HepG2 (cell line): ENCODE measurements at regions not wholly inside any gene's neighbourhood (a gene's known extent, or its start where the extent isn't known, plus 50 kb on each side); places are given as distances from the start of the nearest gene placed in this dataset.

Experiments
- ARID5B ChIP-seq: IDR thresholded peaks from 2 replicates; pipeline ENCODE4 v1.4.0; 2020; ENCODE audit warnings: mild to moderate bottlenecking, missing genetic modification reagents
- ATF3 ChIP-seq: sonication (generic); formaldehyde crosslinking; IDR thresholded peaks from 2 replicates; pipeline ENCODE4 v1.4.0; 2020; ENCODE audit warnings: missing genetic modification reagents
- HINFP ChIP-seq: sonication (generic); formaldehyde crosslinking; IDR thresholded peaks from 2 replicates; pipeline ENCODE4 v1.4.0; 2020; ENCODE audit warnings: low read depth, mild to moderate bottlenecking, missing genetic modification reagents
- IKZF4 ChIP-seq: sonication (generic); formaldehyde crosslinking; IDR thresholded peaks from 2 replicates; pipeline ENCODE4 v1.5.1; 2020; ENCODE audit warnings: borderline replicate concordance, mild to moderate bottlenecking, low read depth, missing genetic modification reagents; ENCODE audit errors: not compliant biosample characterization
- KDM5B ChIP-seq: sonication (generic); formaldehyde crosslinking; IDR thresholded peaks from 2 replicates; pipeline ENCODE4 v1.4.0; 2020; ENCODE audit warnings: missing genetic modification reagents, mild to moderate bottlenecking, borderline replicate concordance
- KLF11 ChIP-seq: IDR thresholded peaks from 2 replicates; pipeline ENCODE4 v1.6.1; 2016; ENCODE audit warnings: missing compliant biosample characterization
- MED1 ChIP-seq: sonication (generic); formaldehyde crosslinking; IDR thresholded peaks from 2 replicates; pipeline ENCODE4 v1.4.0; 2020; ENCODE audit warnings: missing genetic modification reagents
- PHF21A ChIP-seq: sonication (generic); formaldehyde crosslinking; IDR thresholded peaks from 2 replicates; pipeline ENCODE4 v1.5.0; 2020; ENCODE audit warnings: mild to moderate bottlenecking, missing genetic modification reagents
- RARG ChIP-seq: sonication (generic); formaldehyde crosslinking; IDR thresholded peaks from 2 replicates; pipeline ENCODE4 v1.4.0; 2020; ENCODE audit warnings: low read depth, mild to moderate bottlenecking, missing genetic modification reagents
- RFXANK ChIP-seq: IDR thresholded peaks from 2 replicates; pipeline ENCODE4 v1.6.1; 2016
- XRCC5 ChIP-seq: fragments of 200-400 bp; formaldehyde crosslinking; optimal IDR thresholded peaks from 2 replicates; pipeline ENCODE3; 2017; ENCODE audit warnings: mild to moderate bottlenecking, low read length
- ZFX ChIP-seq: sonication (generic); formaldehyde crosslinking; IDR thresholded peaks from 2 replicates; pipeline ENCODE4 v1.4.0; 2020; ENCODE audit warnings: mild to moderate bottlenecking, low read depth, missing genetic modification reagents, moderate library complexity
- ZNF264 ChIP-seq: sonication (generic); formaldehyde crosslinking; IDR thresholded peaks from 2 replicates; pipeline ENCODE4 v1.4.0; 2020; ENCODE audit warnings: missing genetic modification reagents
- ZNF569 ChIP-seq: sonication (generic); formaldehyde crosslinking; IDR thresholded peaks from 2 replicates; pipeline ENCODE4 v1.5.0; 2020; ENCODE audit warnings: mild to moderate bottlenecking, missing genetic modification reagents, moderate library complexity, borderline replicate concordance
- ZNF772 ChIP-seq: sonication (generic); formaldehyde crosslinking; IDR thresholded peaks from 2 replicates; pipeline ENCODE4 v1.5.0; 2020; ENCODE audit warnings: mild to moderate bottlenecking, missing genetic modification reagents
- TF ChIP-seq, protein P1 (sequence below): sonication (generic); formaldehyde crosslinking; IDR thresholded peaks from one replicate; pipeline ENCODE4 v1.5.1; 2020; ENCODE audit warnings: mild to moderate bottlenecking, missing genetic modification reagents; ENCODE audit errors: not compliant biosample characterization

DNA sequence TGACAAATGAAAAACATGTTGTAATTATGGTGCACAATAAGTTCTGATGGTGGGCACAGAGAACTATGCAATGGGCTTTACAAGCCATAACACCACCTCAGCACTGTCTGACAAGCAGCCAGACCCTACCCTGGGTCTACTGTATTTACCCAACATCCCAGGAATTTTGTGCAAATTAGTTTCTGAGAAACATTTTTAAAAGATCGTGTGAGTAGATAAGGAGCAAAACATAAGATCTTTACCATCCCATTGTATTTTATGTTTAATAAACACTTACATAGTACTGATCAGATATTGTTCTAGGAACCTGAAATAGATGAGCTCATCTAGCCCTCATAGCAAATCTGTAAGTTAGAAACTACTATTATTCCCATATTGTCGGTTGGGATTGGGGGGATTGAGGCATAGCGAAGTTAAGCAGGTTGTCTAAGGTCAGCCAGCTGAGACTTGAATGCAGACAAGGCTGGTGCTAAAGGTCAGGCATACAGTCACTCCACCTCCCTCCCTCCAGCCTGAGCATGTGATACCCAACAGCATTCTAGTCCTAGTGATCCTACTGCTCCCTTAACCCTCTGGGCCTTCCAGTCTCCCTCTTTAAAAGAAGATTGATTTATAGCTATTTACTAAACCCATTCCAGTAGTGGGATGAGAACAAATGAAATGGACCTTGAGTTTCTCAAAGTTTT, 67.4 kb upstream of the STAM2 start (continued):
- peak; percentile 38; the same call in 1 of the 2 replicates for TF ChIP-seq MED1
- no peak for TF ChIP-seq KLF11 (CRISPR knock-in tag)
- TF ChIP-seq RARG (CRISPR knock-in tag), result no peak
- TF ChIP-seq ARID5B (CRISPR knock-in tag), result peak; percentile 78
- TF ChIP-seq RFXANK (CRISPR knock-in tag), result no peak
- TF ChIP-seq ATF3 (CRISPR knock-in tag), result no peak
- TF ChIP-seq ZNF772 (CRISPR knock-in tag), result no peak
- no peak for TF ChIP-seq IKZF4 (CRISPR knock-in tag)
- TF ChIP-seq ZNF569, result no peak
- TF ChIP-seq XRCC5, result no peak
- TF ChIP-seq KDM5B, result no peak
- TF ChIP-seq PHF21A, result no peak
- no peak for TF ChIP-seq HINFP (CRISPR knock-in tag)
- TF ChIP-seq ZFX (CRISPR knock-in tag), result peak; percentile 37; the same call in 1 of the 2 replicates
- TF ChIP-seq, protein P1, sequence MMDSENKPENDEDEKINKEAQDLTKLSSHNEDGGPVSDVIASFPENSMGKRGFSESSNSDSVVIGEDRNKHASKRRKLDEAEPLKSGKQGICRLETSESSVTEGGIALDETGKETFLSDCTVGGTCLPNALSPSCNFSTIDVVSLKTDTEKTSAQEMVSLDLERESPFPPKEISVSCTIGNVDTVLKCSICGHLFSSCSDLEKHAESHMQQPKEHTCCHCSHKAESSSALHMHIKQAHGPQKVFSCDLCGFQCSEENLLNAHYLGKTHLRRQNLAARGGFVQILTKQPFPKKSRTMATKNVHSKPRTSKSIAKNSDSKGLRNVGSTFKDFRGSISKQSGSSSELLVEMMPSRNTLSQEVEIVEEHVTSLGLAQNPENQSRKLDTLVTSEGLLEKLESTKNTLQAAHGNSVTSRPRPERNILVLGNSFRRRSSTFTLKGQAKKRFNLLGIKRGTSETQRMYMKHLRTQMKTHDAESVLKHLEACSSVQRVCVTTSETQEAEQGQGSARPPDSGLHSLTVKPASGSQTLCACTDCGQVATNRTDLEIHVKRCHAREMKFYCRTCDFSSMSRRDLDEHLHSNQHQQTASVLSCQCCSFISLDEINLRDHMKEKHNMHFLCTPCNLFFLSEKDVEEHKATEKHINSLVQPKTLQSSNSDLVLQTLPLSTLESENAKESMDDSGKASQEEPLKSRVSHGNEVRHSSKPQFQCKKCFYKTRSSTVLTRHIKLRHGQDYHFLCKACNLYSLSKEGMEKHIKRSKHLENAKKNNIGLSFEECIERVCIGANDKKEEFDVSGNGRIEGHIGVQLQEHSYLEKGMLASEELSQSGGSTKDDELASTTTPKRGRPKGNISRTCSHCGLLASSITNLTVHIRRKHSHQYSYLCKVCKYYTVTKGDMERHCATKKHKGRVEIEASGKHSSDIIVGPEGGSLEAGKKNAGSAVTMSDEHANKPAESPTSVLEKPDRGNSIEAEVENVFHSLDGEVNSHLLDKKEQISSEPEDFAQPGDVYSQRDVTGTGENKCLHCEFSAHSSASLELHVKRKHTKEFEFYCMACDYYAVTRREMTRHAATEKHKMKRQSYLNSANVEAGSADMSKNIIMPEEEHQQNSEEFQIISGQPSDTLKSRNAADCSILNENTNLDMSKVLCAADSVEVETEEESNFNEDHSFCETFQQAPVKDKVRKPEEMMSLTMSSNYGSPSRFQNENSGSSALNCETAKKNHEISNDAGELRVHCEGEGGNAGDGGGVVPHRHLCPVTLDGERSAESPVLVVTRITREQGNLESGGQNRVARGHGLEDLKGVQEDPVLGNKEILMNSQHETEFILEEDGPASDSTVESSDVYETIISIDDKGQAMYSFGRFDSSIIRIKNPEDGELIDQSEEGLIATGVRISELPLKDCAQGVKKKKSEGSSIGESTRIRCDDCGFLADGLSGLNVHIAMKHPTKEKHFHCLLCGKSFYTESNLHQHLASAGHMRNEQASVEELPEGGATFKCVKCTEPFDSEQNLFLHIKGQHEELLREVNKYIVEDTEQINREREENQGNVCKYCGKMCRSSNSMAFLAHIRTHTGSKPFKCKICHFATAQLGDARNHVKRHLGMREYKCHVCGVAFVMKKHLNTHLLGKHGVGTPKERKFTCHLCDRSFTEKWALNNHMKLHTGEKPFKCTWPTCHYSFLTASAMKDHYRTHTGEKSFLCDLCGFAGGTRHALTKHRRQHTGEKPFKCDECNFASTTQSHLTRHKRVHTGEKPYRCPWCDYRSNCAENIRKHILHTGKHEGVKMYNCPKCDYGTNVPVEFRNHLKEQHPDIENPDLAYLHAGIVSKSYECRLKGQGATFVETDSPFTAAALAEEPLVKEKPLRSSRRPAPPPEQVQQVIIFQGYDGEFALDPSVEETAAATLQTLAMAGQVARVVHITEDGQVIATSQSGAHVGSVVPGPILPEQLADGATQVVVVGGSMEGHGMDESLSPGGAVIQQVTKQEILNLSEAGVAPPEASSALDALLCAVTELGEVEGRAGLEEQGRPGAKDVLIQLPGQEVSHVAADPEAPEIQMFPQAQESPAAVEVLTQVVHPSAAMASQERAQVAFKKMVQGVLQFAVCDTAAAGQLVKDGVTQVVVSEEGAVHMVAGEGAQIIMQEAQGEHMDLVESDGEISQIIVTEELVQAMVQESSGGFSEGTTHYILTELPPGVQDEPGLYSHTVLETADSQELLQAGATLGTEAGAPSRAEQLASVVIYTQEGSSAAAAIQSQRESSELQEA (CRISPR knock-in tag), result no peak
- no peak for TF ChIP-seq ZNF264 (CRISPR knock-in tag)
